ENCODE measurements at regions not wholly inside any gene's neighbourhood (a gene's known extent, or its start where the extent isn't known, plus 50 kb on each side); places are given as distances from the start of the nearest gene placed in this dataset.

DNA sequence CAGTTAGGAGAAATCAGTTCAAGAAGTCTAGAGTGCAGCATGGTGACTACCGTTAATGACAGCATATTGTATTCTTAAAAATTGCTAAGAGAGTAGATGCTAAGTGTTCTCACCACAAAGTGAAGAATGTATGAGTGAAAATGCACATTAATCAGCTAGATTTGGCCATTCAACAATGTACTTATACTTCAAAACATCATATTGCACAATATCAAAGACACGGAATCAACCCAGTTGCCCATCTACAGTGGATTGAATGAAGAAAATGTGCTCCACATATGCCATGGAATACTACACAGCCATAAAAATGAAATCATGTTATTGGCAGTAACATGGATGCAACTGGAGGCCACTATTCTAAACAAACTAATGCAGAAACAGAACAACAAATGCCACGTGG lies 119.9 kb upstream of the NDN start:
- H3K9me3 ChIP-seq (ENCODE audit: control insufficient read depth, insufficient read depth, low read depth, low read length): no peaks in the 10 kb centered on the region
- no peak overlapping the region for H3K27ac ChIP-seq (ENCODE audit: extremely low read depth, low read depth, low read length)
- ChIA-PET POLR2A (no interaction called here), CTCF (no interaction called here)
- no peaks in the 10 kb centered on the region for H3K36me3 ChIP-seq (ENCODE audit: control insufficient read depth in 2 of 2, insufficient read depth in 1 of 2, low read length in 2 of 2)
- no peak overlapping the region for H3K4me3 ChIP-seq (ENCODE audit: low read depth, low read length)
- TF ChIP-seq ZNF707 (tag by site-specific recombination; IDR thresholded peaks at IDR 0.05): no peak
- TF ChIP-seq ZNF214 (tag by site-specific recombination; IDR thresholded peaks at IDR 0.05; ENCODE audit: borderline replicate concordance): no peak
- TF ChIP-seq ZNF785 (tag by site-specific recombination; IDR thresholded peaks at IDR 0.05): no peak
- H3K4me1 ChIP-seq (ENCODE audit: control insufficient read depth, insufficient read depth, low read length): no peaks in the 10 kb centered on the region

DNA sequence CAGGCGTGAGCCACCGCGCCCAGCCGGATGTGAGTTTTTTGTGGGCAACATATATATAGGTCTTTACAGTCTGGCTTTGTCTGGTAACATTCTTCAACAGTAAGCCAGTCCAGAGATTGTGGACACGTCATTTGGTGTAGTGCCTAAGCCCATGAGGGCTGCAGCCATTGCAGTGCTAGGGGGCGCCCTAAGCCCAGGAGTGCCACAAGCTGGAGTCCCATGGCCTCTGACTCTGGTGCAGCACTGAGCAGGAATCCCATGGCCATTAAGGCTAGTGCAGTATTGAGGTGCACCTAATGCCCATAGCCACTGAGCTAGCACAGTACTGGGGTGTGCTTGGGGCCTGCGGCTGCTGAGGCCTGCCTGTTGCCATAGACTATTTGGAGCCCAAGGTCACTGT lies 136.4 kb upstream of the NDN start:
- POLR2A ChIA-PET: no interaction called here
- TF ChIP-seq ZSCAN18 (tag by site-specific recombination; IDR thresholded peaks at IDR 0.05) (no peak), ZNF16 (tag by site-specific recombination; IDR thresholded peaks at IDR 0.05; ENCODE audit: low read depth) (no peak), ZNF223 (tag by site-specific recombination; IDR thresholded peaks at IDR 0.05) (no peak), ATF2 (tag by site-specific recombination; IDR thresholded peaks at IDR 0.05; ENCODE audit: low read depth) (no peak), ZNF37A (tag by site-specific recombination; IDR thresholded peaks at IDR 0.05) (no peak), ZNF239 (tag by site-specific recombination; IDR thresholded peaks at IDR 0.05) (no peak), ZNF747 (tag by site-specific recombination; IDR thresholded peaks at IDR 0.05) (no peak), ZBTB10 (tag by site-specific recombination; IDR thresholded peaks at IDR 0.05) (no peak)
- TF ChIP-seq, protein P1, sequence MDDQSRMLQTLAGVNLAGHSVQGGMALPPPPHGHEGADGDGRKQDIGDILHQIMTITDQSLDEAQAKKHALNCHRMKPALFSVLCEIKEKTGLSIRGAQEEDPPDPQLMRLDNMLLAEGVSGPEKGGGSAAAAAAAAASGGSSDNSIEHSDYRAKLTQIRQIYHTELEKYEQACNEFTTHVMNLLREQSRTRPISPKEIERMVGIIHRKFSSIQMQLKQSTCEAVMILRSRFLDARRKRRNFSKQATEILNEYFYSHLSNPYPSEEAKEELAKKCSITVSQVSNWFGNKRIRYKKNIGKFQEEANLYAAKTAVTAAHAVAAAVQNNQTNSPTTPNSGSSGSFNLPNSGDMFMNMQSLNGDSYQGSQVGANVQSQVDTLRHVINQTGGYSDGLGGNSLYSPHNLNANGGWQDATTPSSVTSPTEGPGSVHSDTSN (CRISPR knock-in tag; IDR thresholded peaks at IDR 0.05): no peak
- TF ChIP-seq, protein P2, sequence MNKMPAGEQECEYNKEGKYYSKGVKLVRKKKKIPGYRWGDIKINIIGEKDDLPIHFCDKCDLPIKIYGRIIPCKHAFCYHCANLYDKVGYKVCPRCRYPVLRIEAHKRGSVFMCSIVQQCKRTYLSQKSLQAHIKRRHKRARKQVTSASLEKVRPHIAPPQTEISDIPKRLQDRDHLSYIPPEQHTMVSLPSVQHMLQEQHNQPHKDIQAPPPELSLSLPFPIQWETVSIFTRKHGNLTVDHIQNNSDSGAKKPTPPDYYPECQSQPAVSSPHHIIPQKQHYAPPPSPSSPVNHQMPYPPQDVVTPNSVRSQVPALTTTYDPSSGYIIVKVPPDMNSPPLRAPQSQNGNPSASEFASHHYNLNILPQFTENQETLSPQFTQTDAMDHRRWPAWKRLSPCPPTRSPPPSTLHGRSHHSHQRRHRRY (tag by site-specific recombination; IDR thresholded peaks at IDR 0.05): no peak
- TF ChIP-seq, protein P3, sequence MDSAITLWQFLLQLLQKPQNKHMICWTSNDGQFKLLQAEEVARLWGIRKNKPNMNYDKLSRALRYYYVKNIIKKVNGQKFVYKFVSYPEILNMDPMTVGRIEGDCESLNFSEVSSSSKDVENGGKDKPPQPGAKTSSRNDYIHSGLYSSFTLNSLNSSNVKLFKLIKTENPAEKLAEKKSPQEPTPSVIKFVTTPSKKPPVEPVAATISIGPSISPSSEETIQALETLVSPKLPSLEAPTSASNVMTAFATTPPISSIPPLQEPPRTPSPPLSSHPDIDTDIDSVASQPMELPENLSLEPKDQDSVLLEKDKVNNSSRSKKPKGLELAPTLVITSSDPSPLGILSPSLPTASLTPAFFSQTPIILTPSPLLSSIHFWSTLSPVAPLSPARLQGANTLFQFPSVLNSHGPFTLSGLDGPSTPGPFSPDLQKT (IDR thresholded peaks at IDR 0.05; ENCODE audit: borderline replicate concordance, low read depth, low read length): no peak
- Histone ChIP-seq H3K27ac (ENCODE audit: extremely low read depth, low read depth, low read length) (no peak overlapping the region), H3K4me1 (ENCODE audit: control insufficient read depth, insufficient read depth, low read length) (no peaks in the 10 kb centered on the region), H3K36me3 (ENCODE audit: control insufficient read depth in 2 of 2, insufficient read depth in 1 of 2, low read length in 2 of 2) (no peaks in the 10 kb centered on the region), H3K4me3 (ENCODE audit: low read depth, low read length) (no peak overlapping the region), H3K9me3 (ENCODE audit: control insufficient read depth, insufficient read depth, low read depth, low read length) (no peaks in the 10 kb centered on the region)
- CTCF ChIA-PET: no interaction called here

All from HEK293 (cell line).